SK-N-SH (cell line): ENCODE measurements at regions not wholly inside any gene's neighbourhood (a gene's known extent, or its start where the extent isn't known, plus 50 kb on each side); places are given as distances from the start of the nearest gene placed in this dataset.

ENCODE experiments used
- CTCF ChIA-PET: fragments of 300-600, 350-600 bp; formaldehyde crosslinking; extraction: SDS; loops from one replicate; lab custom pipeline; 2021; lab: Yijun Ruan, JAX
- POLR2A ChIA-PET: fragments of 350-600 bp; sonication (Branson Sonifier 250); formaldehyde crosslinking; extraction: SDS; loops from one replicate; lab custom pipeline; 2020; ENCODE audit warnings: antibody characterized with exemption, inconsistent platforms; lab: Yijun Ruan, JAX
- DNase-seq: peaks from one replicate; pipeline ENCODE4 v3.0.0; 2012
- H2AFZ ChIP-seq: fragments of 200-600 bp; sonication (generic); 2 replicates; pipeline ENCODE4 v1.8.1; 2016; ENCODE audit warnings: antibody characterized with exemption, mild to moderate bottlenecking, low read depth
- H3F3A ChIP-seq: fragments of 200-600 bp; sonication (generic); replicated peaks from 2 replicates; pipeline ENCODE3; 2016; ENCODE audit warnings: antibody characterized with exemption, mild to moderate bottlenecking; ENCODE audit not compliant: insufficient read depth
- H3K27ac ChIP-seq, 2 experiments: fragments of 200-500 bp in 1 of 2; fragments of 200-600 bp in 1 of 2; sonication (Bioruptor generic) in 1 of 2; sonication (generic), shearing (Covaris generic) in 1 of 2; 2 replicates each; pipeline versions ENCODE4 v1.5.1 to v1.6.1; 2014 to 2016; ENCODE audit warnings: low read depth in 2 of 2, inconsistent platforms in 1 of 2, low read length in 1 of 2, mild to moderate bottlenecking in 1 of 2, mixed read lengths in 1 of 2
- H3K27me3 ChIP-seq: fragments of 200-600 bp; sonication (generic), shearing (Covaris generic); 2 replicates; pipeline ENCODE4 v1.6.1; 2016; ENCODE audit warnings: mixed run types; ENCODE audit not compliant: insufficient read depth
- H3K36me3 ChIP-seq, 2 experiments: fragments of 200-500 bp in 1 of 2; fragments of 200-600 bp in 1 of 2; sonication (Bioruptor generic) in 1 of 2; sonication (generic) in 1 of 2; replicated peaks in 1 of 2; 2 replicates each; pipeline versions ENCODE3 to v1.5.1; 2014 to 2016; ENCODE audit warnings: low read length in 1 of 2, mild to moderate bottlenecking in 1 of 2; ENCODE audit not compliant: insufficient read depth in 2 of 2, control insufficient read depth in 1 of 2
- H3K4me1 ChIP-seq, 2 experiments: fragments of 200-500 bp in 1 of 2; fragments of 200-600 bp in 1 of 2; sonication (Bioruptor generic) in 1 of 2; sonication (generic), shearing (Covaris generic) in 1 of 2; 2 replicates each; pipeline versions ENCODE4 v1.5.1 to v1.6.1; 2014 to 2016; ENCODE audit warnings: low read depth in 1 of 2, low read length in 1 of 2, mixed run types in 1 of 2; ENCODE audit not compliant: insufficient read depth in 2 of 2, control insufficient read depth in 1 of 2
- H3K4me2 ChIP-seq: fragments of 200-600 bp; sonication (generic), shearing (Covaris generic); 2 replicates; pipeline ENCODE4 v1.6.1; 2017; ENCODE audit warnings: mixed run types
- H3K4me3 ChIP-seq, 2 experiments: fragments of 200-500 bp in 1 of 2; fragments of 200-600 bp in 1 of 2; sonication (Bioruptor generic) in 1 of 2; sonication (generic), shearing (Covaris generic) in 1 of 2; 2 replicates each; pipeline versions ENCODE4 v1.5.1 to v1.8.1; 2014 to 2016; ENCODE audit warnings: low read depth in 2 of 2, inconsistent platforms in 1 of 2, low read length in 1 of 2, mild to moderate bottlenecking in 1 of 2, mixed read lengths in 1 of 2, moderate library complexity in 1 of 2
- H3K79me2 ChIP-seq: fragments of 200-600 bp; sonication (generic); 2 replicates; pipeline ENCODE4 v1.8.1; 2017; ENCODE audit warnings: mild to moderate bottlenecking; ENCODE audit not compliant: insufficient read depth
- H3K9ac ChIP-seq: fragments of 200-600 bp; sonication (generic); 2 replicates; pipeline ENCODE4 v1.6.1; 2017; ENCODE audit warnings: mixed run types
- H3K9me2 ChIP-seq: fragments of 200-600 bp; sonication (generic); 2 replicates; pipeline ENCODE4 v1.6.1; 2017; ENCODE audit warnings: mixed run types
- H3K9me3 ChIP-seq: fragments of 200-600 bp; sonication (generic); 2 replicates; pipeline ENCODE4 v1.6.1; 2017; ENCODE audit warnings: mixed run types, mild to moderate bottlenecking, moderate library complexity
- H4K20me1 ChIP-seq: fragments of 200-600 bp; sonication (generic); 2 replicates; pipeline ENCODE4 v1.6.1; 2017; ENCODE audit warnings: mild to moderate bottlenecking, mixed run types; ENCODE audit not compliant: insufficient read depth
- GABPA ChIP-seq: IDR thresholded peaks from 2 replicates; pipeline ENCODE4 v1.4.0; 2012; ENCODE audit warnings: low read depth, mild to moderate bottlenecking
- JUND ChIP-seq: IDR thresholded peaks from 2 replicates; pipeline ENCODE4 v1.4.0; 2012
- NRF1 ChIP-seq: IDR thresholded peaks from 2 replicates; pipeline ENCODE4 v1.6.1; 2012; ENCODE audit warnings: low read depth, mild to moderate bottlenecking, low read length
- RCOR1 ChIP-seq: fragments of 150-350 bp; IDR thresholded peaks from 2 replicates; pipeline ENCODE4 v1.6.1; 2017; ENCODE audit warnings: antibody characterized with exemption, low read length
- SMC3 ChIP-seq: IDR thresholded peaks from 2 replicates; pipeline ENCODE4 v1.6.1; 2012; ENCODE audit warnings: low read depth, low read length, improper control_type of control experiment
- TAF1 ChIP-seq: IDR thresholded peaks from 2 replicates; pipeline ENCODE4 v1.6.1; 2012; ENCODE audit warnings: low read depth, mild to moderate bottlenecking, low read length, moderate library complexity, borderline replicate concordance
- TCF12 ChIP-seq: IDR thresholded peaks from 2 replicates; pipeline ENCODE4 v1.4.0; 2012
- TEAD4 ChIP-seq: IDR thresholded peaks from 2 replicates; pipeline ENCODE4 v1.4.0; 2012; ENCODE audit warnings: mild to moderate bottlenecking, borderline replicate concordance; ENCODE audit not compliant: insufficient read depth
- YY1 ChIP-seq: IDR thresholded peaks from 2 replicates; pipeline ENCODE4 v1.4.0; 2012; ENCODE audit warnings: low read depth, mild to moderate bottlenecking
- WGBS: methylation state at CpG from one replicate; pipeline ENCODE4 v1.1.6; 2017; ENCODE audit warnings: low lambda C conversion rate; 5-methylcytosine and 5-hydroxymethylcytosine counted together
- TF ChIP-seq, protein P1 (sequence below): IDR thresholded peaks from 2 replicates; pipeline ENCODE4 v1.6.1; 2012; ENCODE audit warnings: mild to moderate bottlenecking, low read depth, low read length, moderate library complexity
- TF ChIP-seq, protein P2 (sequence below): fragments of 200-600 bp; sonication (generic); IDR thresholded peaks from 2 replicates; pipeline ENCODE4 v1.6.1; 2017; ENCODE audit warnings: antibody characterized with exemption, mild to moderate bottlenecking, moderate library complexity
- TF ChIP-seq, protein P3 (sequence below): IDR thresholded peaks from 2 replicates; pipeline ENCODE4 v1.4.0; 2012; ENCODE audit warnings: low read depth
- TF ChIP-seq, protein P4 (sequence below): fragments of 150-350 bp; IDR thresholded peaks from 2 replicates; pipeline ENCODE4 v1.6.1; 2016; ENCODE audit warnings: mild to moderate bottlenecking, low read depth, low read length

DNA sequence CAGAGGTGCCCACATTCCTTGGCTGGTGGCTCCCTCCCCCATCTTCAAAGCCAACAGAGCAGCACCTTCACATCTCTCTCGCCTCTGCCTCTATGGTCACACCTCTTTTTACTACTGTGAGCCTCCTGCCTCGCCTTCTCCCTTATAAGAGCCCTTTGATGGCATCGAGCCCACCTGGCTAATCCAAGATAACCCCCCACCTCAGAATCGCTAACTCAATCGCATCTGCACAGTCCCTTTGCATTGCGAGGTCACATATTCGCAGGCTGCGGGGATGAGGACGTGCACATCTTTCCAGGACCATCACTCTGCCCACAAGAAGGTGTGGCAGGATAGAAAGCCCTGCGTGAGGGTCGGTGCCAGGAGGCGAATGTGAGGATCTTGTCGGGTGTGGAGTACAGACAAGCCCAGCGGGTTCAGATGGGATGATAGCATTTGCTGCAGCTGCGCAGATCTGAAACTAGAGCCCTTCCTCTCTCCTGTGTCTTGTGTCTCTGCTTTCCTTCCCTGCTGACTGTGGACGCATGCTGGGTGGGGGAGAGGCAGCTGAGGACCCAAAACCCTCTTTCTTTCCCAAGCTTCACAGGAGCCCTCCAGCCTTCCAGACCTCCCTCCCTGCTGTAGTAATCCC lies 148.3 kb upstream of the HDAC4 start:
- ChIA-PET CTCF (no interaction called here), POLR2A (no interaction called here)
- Histone ChIP-seq H3K9me3 (no peaks in the 10 kb centered on the region), H3K4me2 (no peak overlapping the region), H3K4me1 (no peaks in the 10 kb centered on the region; a peak in 1 of 4 replicates), H3K36me3 (no peaks in the 10 kb centered on the region), H3F3A (no peaks in the 10 kb centered on the region), H3K9ac (no peak overlapping the region), H3K27ac (no peak overlapping the region), H2AFZ (no peak overlapping the region), H3K27me3 (no peaks in the 10 kb centered on the region), H3K79me2 (no peaks in the 10 kb centered on the region), H4K20me1 (no peaks in the 10 kb centered on the region), H3K9me2 (no peaks in the 10 kb centered on the region), H3K4me3 (no peak overlapping the region)
- 38% methylated on average over 16 of the region's 16 CpGs for WGBS
- TF ChIP-seq, protein P1, sequence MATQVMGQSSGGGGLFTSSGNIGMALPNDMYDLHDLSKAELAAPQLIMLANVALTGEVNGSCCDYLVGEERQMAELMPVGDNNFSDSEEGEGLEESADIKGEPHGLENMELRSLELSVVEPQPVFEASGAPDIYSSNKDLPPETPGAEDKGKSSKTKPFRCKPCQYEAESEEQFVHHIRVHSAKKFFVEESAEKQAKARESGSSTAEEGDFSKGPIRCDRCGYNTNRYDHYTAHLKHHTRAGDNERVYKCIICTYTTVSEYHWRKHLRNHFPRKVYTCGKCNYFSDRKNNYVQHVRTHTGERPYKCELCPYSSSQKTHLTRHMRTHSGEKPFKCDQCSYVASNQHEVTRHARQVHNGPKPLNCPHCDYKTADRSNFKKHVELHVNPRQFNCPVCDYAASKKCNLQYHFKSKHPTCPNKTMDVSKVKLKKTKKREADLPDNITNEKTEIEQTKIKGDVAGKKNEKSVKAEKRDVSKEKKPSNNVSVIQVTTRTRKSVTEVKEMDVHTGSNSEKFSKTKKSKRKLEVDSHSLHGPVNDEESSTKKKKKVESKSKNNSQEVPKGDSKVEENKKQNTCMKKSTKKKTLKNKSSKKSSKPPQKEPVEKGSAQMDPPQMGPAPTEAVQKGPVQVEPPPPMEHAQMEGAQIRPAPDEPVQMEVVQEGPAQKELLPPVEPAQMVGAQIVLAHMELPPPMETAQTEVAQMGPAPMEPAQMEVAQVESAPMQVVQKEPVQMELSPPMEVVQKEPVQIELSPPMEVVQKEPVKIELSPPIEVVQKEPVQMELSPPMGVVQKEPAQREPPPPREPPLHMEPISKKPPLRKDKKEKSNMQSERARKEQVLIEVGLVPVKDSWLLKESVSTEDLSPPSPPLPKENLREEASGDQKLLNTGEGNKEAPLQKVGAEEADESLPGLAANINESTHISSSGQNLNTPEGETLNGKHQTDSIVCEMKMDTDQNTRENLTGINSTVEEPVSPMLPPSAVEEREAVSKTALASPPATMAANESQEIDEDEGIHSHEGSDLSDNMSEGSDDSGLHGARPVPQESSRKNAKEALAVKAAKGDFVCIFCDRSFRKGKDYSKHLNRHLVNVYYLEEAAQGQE = no peak
- no peak for TF ChIP-seq YY1
- no peak for TF ChIP-seq SMC3
- TF ChIP-seq GABPA = no peak
- no peak for TF ChIP-seq JUND
- TF ChIP-seq TEAD4 = no peak
- TF ChIP-seq RCOR1 = no peak
- TF ChIP-seq, protein P2, sequence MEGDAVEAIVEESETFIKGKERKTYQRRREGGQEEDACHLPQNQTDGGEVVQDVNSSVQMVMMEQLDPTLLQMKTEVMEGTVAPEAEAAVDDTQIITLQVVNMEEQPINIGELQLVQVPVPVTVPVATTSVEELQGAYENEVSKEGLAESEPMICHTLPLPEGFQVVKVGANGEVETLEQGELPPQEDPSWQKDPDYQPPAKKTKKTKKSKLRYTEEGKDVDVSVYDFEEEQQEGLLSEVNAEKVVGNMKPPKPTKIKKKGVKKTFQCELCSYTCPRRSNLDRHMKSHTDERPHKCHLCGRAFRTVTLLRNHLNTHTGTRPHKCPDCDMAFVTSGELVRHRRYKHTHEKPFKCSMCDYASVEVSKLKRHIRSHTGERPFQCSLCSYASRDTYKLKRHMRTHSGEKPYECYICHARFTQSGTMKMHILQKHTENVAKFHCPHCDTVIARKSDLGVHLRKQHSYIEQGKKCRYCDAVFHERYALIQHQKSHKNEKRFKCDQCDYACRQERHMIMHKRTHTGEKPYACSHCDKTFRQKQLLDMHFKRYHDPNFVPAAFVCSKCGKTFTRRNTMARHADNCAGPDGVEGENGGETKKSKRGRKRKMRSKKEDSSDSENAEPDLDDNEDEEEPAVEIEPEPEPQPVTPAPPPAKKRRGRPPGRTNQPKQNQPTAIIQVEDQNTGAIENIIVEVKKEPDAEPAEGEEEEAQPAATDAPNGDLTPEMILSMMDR = no peak
- TF ChIP-seq, protein P3, sequence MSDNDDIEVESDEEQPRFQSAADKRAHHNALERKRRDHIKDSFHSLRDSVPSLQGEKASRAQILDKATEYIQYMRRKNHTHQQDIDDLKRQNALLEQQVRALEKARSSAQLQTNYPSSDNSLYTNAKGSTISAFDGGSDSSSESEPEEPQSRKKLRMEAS = no peak
- TF ChIP-seq TAF1 = no peak
- no peak for TF ChIP-seq NRF1
- TF ChIP-seq, protein P4, sequence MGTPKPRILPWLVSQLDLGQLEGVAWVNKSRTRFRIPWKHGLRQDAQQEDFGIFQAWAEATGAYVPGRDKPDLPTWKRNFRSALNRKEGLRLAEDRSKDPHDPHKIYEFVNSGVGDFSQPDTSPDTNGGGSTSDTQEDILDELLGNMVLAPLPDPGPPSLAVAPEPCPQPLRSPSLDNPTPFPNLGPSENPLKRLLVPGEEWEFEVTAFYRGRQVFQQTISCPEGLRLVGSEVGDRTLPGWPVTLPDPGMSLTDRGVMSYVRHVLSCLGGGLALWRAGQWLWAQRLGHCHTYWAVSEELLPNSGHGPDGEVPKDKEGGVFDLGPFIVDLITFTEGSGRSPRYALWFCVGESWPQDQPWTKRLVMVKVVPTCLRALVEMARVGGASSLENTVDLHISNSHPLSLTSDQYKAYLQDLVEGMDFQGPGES = no peak
- no peak for TF ChIP-seq TCF12
- no peak for DNase-seq
